ENCODE measurements at regions not wholly inside any gene's neighbourhood (a gene's known extent, or its start where the extent isn't known, plus 50 kb on each side); places are given as distances from the start of the nearest gene placed in this dataset.
"Not testable (repeated sequence)": the region's sequence is repeated elsewhere in the genome, so short reads cannot be mapped to it uniquely, and the experiment has no call there.

DNA sequence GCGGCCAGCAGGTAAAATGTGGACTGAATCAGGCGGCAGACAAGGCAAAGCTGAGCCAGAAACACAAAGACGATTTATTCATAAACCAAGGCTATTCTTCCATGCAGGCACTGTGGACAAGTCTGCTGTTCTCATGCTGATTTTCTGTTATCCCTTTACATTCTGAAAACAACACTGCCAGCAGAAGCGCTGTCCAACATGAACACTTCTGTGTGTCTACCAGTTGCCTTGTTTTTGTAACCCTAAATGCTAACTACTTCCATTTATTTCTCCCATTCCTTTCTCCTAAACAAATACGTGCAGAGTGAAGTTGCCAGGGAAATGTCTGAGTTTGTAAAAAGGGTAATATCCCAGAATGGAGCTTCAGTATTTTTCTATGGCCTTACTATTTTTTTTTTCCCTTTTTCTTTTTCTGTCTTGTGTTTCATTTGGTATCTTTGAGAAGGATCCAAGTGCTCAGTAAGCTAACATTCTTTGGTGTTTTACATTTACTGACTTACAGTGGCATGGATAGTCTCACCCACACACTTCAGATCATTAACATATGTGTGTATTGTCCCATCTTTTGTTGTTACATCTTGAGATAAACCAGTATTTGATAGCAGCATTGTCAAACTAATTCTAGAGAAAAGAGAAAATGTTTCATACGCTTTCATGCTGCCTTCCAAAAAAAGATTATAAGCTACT, 1308.9 kb upstream of the MAP3K7 start:
- no peak for DNase-seq (ENCODE audit: low spot score)

DNA sequence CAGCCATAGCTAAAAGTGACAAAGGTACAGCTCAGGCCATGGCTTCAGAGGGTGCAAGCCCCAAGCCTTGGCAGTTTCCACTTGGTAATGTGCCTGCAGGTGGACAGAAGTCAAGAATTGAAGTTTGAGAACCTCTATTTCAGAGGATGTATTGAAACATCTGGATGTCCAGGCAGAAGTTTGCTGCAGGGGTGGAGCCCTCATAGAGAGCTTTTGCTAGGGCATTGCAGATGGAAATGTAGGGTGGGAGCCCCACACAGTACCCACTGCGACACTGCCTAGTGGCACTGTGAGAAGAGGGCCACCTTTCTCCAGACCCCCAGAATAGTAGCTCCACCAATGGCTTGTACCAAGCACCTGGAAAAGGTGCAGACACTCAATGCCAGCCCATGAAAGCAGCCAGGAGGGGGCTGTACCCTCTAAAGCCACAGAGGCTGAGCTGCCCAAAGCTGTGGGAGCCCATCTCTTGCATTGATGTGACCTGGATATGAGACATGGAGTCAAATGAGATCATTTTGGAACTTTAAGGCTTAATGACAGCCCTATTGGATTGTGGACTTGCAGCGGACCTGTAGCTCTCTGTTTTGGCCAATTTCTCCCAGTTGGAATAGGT, 1299.4 kb upstream of the MAP3K7 start:
- DNase-seq (ENCODE audit: low spot score), result no peak

DNA sequence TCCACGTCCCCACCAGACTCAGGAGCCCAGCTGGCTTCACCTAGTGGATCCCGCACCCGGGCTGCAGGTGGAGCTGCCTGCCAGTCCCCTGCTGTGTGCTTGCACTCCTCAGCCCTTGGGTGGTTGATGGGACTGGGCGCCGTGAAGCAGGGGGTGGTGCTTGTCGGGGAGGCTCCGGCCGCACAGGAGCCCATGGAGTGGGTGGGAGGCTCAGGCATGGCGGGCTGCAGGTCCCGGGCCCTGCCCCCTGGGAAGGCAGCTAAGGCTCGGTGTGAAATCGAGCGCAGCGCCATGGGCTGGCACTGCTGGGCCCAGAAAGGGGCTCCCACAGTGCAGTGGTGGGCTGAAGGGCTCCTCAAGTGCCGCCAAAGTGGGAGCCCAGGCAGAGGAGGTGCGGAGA, 1294.9 kb upstream of the MAP3K7 start:
- not testable (repeated sequence) for DNase-seq (ENCODE audit: low spot score)

DNA sequence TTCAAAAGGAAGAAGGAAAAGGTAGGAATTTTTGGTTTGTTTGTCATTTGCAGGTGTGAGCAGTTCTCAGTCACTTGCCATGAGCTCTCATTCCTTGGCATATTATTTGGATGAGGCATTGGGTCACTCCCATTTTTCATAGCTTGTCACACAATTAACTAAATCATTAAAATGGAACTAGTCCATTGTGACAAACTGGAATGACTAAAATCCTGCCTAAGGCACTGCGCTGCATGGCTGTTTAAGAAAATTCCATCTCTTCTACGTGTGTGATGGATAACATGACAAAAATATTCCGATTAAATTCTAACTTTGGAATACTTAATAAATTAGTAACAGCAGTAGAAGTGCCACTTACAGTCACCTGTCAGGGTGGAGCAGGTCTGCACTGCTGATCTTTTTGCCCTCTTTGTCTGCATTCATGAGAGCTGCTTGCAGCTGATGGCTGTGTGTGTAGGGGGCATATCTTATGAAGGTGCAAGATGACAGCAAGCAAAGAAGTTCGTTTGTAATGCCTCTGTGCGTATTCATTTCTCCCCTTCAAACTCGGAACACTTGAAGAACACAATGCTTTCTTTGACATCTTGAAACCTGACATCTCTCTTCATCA, 1292.6 kb upstream of the MAP3K7 start:
- no peak for DNase-seq (ENCODE audit: low spot score)

DNA sequence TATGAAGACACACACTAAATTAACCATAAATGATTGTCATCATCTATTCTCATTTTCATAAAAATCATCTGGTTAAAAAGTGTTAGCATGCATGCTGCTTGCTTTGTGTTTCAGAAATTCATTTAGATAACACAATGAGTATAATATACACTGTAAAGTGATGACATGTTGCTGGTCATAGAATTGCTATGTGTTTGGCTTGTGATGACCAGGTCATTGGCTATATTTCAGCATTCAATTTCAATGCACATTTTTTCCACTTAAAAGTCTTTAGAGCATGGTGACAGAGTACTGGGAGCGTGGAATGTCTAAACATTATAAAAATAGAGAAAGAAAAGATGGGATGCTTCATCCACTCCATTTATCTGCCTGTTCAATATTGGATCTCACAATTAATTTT, 1291.1 kb upstream of the MAP3K7 start:
- DNase-seq (ENCODE audit: low spot score), result no peak

DNA sequence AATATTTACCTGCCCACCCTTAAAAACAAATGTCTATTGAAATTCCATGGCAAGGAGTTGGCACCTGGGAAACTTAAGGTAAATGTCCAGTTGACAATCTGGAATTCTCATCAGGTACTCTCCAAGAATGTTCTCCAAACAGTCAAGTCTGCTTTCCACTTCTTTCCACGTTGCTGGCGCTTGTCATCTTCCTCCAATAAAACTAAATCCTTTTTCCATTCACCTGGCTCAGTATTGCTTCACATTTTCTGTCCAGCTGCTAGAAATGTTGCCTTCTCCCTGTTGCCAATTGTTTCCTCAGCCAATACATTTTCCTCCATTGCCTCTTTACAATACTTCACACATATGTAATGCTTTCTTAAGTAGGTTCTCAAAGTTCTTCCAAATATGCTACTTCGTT, 1288.1 kb upstream of the MAP3K7 start:
- no peak for DNase-seq (ENCODE audit: low spot score)

DNA sequence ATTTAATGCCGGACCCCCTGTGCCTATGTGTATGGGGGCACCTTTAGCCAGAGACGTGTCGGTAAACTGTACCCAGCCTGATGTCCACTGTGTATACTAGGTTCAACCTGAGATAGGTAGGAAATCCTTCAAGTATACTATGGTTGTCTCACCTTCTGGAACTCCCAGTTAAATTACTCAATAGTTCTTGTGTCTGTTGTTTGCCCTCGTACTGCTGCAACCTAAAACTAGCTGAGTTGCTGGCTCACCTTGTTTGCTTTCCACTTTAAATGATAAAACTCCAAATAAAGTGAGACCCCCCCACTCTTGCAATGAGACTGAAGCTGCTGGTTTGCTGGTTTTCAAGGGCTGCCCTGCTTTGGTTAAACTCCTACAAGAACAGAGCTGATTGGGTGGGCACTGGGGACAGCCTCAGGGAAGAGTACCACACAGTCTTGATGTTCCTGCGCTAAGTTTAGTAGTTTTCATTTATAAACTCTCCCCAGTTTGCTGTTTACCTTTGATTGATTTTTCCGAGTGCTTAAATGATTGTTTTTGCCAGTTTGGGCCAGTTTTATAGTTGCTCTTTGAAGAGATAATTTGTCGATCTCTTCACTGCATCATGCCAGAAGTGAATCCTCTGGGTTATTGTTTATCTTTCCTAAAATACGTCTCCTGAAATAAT, 1281.8 kb upstream of the MAP3K7 start:
- no peak for DNase-seq (ENCODE audit: low spot score)

DNA sequence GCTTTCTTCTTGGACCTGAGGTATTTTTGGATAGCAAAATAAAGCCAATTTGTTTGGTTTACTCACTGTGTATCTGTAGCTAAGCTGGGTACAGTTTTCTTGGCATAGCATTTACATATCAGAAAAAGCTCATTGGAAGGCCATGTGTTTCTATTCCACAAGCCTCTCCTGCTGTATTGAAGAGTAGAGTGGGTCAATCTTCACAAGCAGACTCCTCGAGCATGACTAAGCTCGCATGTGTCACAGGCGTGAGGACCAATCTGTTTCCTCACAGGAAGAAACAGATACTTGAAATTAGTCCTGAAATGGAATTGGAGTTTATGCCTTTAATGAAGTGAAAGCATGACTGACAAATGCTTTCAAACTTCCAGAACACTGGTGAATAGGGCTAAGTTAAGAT, 1279.0 kb upstream of the MAP3K7 start:
- no peak for DNase-seq (ENCODE audit: low spot score)

DNA sequence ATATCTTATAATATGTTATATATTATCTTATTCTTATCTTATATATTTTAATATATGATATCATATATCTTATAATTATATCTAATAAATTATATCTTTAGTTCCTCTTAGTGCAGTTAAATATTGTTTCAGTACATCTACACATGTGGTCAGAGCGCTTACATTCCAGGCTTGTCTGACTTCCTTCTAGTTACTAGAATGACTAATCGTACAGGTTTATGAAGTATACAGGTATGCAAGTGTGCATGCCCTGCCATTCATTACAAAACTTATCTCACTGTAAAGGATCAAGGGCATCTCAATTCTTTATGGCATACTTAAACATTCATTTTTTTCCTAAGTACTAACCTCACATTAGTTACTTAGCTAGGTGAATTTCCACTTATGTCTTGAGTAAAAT, 1278.0 kb upstream of the MAP3K7 start:
- no peak for DNase-seq (ENCODE audit: low spot score)

DNA sequence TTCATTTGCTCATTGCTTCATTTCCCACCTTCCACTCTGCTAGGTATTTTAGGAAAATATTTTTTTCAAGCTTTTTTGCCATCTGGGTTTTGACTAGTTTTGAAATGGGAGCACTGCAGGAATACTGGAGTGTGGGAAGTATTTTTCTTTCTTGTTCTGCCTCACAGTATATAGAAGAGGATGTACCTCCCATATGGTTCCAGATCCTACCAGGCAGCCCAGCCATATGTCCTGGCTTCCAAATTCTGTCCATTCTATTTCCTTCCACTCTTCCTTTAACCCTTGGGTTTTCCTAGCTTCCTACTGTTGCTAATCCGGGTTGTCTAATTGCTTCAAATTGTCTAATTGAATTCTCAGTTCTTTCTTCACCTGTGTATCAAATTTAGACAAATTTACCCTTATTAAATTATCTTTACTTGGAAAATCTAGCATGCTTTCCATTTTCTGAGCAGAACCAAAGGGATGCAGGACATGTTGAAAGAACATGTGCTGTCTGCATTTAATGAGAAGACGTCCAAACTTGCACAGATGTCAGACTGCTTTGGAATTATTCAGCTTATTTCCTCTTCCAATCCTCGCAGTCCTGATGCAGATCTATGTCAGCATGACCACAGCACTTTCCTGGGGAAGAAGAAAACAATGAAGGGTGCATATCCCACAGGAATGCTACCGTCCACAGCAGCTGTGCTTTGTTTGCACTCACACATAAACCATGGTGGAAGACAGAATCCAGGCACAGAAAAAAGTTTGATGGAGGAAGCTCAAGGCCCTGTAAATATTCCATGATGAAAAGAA, 1273.9 kb upstream of the MAP3K7 start:
- peak; percentile 23 for DNase-seq (ENCODE audit: low spot score)

DNA sequence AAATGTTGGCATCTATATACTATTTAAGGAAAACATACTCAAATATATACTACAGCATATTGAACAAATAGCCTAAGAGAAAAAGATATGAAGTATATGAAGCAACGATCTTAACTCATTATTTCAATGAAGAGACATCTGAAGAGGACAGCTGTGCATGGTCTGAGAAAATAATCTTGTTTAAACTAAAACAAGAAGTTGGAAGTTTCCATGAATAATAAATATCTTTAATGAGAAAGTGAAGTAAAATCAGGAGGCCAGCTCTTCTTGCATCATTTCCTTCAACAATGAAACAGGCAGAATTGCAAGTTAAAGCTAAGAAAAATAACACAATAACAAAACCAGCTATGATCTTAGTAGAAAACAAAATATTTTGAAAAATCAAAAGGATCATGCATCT, 1265.4 kb upstream of the MAP3K7 start:
- DNase-seq (ENCODE audit: low spot score), result no peak

DNA sequence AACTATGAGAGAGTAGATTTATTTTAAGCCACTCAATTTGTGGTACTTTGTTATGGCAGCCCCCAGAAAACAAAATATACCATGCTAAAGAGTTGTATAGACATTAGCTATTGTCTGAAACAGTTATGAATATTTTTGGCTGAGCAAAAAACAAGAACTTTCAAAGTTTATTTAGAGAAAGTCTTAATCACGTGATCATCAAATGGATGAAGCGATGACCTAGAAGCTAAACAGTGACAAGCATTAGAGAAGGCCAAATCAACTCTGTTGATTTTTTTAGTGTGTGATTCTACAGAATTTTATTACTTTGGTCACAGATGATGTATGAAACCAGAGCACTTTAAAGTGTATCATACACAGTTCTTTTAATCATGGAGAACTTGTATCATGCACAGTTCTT, 1247.9 kb upstream of the MAP3K7 start:
- DNase-seq (ENCODE audit: low spot score), result no peak

DNA sequence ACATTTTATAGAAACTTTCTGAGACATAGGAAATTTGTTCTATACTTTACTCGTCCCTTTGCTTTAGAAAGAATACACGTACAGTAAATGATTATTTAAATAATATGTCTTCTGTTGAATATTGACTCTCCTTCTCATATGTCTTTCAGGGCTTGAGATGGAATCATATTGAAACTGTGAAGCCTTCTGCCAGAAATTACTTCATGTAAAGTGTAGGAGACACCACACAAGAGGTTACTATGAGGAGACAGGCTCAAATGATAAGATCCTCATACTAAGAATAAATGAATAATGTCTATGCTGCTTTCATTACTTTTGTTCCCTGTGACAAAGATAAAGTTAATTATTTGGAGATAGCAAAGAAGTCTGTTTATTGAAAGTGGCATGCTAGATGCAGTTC, 1240.3 kb upstream of the MAP3K7 start:
- DNase-seq (ENCODE audit: low spot score), result no peak

DNA sequence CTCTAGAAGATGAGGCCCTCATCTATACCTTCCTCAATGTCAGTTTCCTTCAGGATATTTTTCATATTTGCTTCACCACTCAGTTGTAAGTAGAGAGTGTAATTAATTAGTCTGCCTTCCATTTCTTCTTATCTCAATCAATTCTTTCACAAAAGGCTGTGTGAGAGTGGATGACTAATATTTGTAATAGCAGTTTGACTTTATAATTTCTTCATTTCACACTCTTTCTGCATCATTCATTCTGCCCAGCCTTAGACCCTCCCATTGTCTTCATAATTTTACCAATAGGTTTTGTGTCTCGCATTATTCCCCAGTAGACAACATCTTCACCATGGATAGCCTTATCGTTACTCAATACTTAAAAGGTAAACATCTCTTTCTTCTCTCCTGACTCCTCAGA, 1239.3 kb upstream of the MAP3K7 start:
- no peak for DNase-seq (ENCODE audit: low spot score)

DNA sequence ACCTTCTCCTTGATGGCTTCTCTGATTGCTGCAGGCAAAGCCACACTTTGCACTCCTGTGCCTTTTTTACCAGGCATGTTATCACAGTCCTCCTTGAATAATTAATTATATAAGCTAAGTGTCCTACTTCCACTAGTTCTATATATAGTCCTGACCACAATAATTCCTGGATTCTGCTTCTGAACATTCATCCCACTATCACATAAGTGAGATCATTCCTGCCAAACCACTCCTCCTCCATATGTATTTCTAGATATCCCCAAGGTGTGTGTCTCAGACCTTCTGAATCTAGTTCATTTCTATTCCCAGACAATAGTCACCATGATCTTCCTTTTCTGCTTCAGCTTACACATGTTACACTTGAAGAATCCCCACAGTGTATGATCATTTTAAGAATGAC, 1237.5 kb upstream of the MAP3K7 start:
- no peak for DNase-seq (ENCODE audit: low spot score)

DNA sequence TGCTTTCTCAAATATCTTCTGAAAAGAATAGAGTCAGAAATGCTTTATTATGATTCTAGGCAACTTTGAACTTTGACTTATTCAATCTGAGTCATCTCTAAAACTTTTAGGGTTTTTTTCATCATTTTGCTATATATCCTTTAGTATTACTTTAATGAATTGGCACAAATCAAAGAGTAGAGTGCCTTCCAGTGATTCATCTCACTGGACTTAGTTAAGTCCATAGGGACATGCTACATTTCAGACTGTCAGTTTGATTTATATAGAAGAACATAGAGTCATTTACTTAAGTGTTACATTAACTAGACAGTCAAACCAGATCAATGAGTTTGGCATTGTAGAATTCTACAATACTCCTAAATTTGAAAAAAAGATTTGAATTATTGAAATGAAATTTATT, 1235.7 kb upstream of the MAP3K7 start:
- no peak for DNase-seq (ENCODE audit: low spot score)

DNA sequence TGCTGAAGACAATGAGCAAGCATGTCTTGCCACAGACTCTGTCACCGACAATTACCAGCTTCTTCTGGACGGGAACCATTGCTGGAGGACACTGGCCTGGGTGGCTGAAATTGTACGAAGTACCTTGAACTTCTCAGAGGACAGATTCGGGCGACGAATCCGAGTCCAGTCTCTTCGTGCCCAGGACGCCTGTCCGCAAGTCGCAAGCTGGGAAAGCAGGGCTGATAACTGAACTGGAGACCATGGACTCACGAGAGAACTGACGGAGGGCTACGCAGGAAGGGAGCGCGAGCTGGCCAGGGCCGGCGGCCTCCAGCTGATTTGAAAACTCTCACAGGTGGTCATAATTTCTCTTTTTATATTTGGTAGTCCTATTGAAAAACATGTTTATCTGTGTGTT, 1229.5 kb upstream of the MAP3K7 start:
- DNase-seq (ENCODE audit: low spot score), result no peak

DNA sequence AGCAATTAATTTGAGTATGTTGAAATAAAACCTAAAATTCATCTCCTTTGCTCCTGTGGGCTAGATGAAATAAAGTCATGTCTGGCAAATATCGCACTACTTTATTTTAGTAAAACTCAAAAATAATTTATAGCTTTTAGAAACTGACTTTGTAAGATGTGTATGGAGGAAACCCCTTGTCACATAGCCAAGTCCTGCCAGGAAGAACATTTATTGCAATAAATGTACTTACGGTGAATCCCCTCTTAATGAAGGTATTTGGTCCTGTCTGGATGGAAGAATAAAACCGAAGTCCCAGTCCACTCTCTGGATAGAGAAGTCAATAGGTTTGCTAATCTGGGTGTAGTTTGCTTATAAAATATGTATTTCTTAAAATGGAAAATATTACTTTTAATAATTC, 1226.8 kb upstream of the MAP3K7 start:
- no peak for DNase-seq (ENCODE audit: low spot score)

DNA sequence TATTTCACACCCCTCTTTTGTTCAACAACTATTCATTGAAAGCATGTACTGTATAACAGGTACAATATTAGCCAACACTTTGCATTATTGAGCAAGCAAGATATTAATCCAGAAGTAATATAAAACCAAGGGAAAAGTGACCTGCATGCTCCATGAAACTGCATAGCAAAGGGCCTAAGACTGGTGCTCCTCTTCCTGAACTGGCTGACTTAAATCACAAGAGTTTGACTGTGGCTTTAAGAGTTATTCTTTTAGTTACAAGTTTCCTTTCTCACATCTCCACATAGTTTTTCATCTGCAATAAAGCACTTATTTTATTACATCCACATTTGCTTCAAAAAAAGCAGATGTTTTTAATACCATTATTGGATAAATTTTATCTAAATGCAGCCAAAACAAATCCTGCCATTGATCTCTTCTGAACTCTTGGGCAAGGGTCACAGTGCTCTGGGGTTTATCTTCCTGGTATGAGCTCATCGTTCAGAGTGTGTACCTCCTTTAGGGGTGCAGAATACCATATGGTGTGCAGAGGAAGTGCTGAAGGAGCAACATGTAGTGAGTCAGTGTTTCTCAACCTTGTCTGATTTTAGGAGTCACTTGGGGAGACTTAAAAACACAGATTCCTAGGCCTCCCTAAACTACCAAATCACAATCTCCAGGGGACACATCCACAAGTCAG, 1225.9 kb upstream of the MAP3K7 start:
- DNase-seq (ENCODE audit: low spot score), result no peak

DNA sequence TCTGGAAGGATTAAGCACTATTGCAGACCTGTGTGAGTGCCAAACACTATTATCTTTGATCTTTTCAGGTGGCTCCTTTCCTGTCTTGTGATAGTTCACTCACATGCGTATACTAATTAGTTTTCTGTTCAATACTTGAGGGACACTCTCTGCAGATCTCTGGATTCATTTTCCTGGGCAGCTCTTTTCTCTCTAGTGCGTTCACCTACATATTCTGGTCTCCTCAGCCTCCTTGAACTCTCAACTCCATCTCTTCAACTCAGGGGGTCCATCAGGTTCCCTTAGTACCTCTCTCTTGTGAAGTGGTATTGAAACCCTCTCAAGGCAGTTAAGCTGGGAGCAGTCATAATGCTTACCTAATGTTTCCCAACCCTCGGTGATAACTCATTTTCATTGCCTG, 1218.1 kb upstream of the MAP3K7 start:
- no peak for DNase-seq (ENCODE audit: low spot score)

DNA sequence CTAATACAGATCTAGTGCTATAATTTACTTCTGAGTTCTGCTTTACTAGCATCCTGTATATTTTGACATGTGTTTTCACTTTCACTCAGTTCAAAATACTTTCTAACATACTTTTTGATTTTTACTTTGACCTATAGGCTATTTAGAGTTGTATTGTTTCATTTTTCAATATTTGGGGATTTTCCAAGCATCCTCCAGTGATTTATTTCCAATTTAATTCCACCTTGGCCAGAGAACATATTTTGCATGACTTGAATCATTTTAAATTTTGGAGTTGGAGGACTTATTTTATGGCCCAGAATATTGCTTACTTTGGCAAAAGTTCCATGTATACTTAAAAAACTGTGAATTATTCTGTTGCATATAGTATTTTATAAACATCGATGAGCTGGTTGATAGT, 1215.6 kb upstream of the MAP3K7 start:
- DNase-seq (ENCODE audit: low spot score), result no peak

DNA sequence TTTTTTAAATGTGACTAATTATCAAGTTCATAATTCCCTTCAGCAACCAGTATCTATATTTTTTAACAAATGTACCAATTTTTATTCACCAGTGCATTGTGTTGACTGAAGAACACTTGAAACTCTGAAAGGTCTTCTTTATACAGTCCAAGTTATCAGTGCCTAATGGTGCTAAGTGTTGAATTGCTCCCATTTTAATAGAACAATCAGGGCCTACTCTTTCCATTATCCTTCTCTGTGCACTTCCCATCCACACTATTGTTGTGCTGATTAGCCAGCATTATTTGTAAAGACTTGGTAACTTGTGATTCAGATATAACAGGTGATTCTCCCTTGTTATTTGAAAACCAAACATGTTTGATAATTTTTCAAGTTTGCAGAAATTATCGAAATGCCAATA, 1209.7 kb upstream of the MAP3K7 start:
- no peak for DNase-seq (ENCODE audit: low spot score)
